ENCODE measurements at regions not wholly inside any gene's neighbourhood (a gene's known extent, or its start where the extent isn't known, plus 50 kb on each side); places are given as distances from the start of the nearest gene placed in this dataset.
"Not testable (repeated sequence)": the region's sequence is repeated elsewhere in the genome, so short reads cannot be mapped to it uniquely, and the experiment has no call there.

DNA sequence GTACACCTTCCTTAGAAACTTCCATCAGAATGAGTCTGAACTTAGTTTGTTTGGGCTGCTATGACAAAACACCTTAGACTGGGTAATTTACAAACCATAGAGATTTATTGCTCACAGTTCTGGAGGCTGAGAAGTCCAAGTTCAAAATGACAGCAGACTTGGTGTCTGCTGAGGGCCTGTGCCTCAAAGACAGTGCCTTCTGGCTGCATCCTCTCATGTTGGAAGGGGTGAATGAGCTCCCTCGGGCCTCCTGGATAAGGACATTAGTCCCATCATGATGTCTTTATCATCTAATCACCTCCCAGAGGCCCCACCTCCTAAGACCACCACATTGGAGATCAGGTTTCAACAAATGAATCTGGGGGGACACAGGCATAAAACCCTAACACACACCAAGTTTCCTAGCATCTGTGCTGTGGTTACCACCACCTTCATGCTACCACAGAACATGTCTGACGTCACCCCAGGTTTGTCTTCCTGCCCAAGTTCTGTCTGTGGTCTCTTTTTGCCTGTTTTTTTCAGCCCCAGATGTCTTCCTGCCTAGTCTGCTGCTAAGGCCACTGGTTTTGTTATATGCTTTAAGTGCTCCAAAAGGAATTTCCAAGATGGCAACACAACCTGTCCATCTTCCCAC lies 150.9 kb upstream of the COBL start:
- DNase-seq = no peak

DNA sequence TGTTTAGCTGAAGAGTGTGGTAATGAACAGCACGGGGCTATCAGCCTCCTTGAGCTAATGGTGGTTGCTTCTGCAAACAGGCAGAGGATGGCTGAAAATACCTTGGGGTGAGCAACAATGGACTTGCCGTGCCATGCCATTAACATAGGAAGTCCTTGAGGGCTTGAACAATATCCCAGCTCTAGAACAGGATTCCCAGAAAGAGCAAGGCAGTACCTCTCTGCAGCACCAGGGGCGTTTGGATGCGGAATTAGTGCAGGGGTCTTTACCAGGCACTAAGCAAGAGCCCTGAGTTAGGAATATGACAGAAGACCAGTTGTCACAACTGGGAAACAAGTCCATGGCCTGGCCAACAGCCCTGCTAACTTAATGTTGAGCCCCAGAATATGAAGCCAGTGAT lies 143.2 kb upstream of the COBL start:
- no peak for DNase-seq

DNA sequence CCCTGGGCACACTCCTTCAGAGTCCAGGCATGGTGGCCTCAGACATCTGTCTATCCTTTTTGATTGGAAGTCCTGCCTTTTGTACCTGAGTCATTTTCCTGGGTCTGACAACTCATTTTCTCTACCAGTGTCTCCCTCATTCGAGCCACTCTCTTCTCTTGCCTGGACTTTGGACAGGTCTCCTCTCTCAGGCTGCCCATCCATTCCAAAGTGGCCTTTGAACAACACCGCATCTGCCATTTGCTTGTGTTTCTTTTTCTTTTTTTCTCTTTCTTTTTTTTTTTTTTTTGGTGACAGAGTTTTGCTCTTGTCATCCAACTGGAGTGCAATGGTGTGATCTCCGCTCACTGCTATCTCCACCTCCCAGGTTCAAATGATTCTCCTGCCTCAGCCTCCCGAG lies 142.1 kb upstream of the COBL start:
- no peak for DNase-seq

DNA sequence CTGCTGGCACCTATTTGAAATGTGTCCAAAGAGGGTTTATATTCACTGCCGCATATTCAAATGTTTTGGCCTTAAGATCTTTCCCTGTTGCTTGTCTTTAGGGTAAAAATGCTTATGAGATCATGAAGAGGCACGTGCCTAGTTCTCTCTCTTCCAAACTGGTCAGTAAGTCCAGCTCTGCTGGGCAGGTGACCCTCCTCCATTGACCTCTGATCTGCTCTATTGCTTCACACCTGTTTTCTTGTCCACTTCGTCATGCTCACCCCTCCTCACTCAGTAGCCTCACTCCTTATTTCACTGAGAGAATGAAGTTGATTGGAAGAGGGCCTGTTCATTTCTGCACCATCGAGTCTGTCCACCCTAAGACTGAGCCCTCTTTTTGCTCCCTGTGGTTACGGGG lies 140.5 kb upstream of the COBL start:
- no peak for DNase-seq

DNA sequence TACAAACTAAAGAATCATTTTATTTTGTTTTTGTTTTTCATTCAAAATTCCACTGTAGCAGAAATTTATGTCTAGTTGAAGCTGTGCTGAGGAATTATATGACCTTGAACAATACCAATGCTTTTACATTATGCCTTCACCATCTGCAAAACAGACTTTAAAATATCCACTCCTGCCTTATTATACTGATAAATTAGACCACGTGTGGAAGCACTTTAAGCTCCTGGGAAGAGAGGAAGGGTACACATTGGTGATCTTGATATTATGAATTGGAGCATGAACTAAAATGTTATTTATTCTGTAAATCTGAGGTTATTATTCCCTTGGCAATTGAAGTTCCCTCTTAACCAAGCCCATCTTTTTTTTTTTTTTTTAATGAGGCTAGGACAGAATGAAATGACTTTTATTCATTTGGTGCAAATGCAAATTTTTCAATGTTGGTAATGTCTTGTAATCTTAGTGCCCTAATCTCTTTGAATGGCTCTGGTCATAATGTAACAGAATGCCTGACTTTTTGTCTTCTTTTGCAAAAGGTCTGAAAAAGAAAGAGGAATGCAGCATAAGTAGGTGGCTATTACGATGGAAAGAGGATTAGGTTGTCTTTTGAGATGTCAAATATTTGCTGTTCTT lies 139.9 kb upstream of the COBL start:
- no peak for DNase-seq

DNA sequence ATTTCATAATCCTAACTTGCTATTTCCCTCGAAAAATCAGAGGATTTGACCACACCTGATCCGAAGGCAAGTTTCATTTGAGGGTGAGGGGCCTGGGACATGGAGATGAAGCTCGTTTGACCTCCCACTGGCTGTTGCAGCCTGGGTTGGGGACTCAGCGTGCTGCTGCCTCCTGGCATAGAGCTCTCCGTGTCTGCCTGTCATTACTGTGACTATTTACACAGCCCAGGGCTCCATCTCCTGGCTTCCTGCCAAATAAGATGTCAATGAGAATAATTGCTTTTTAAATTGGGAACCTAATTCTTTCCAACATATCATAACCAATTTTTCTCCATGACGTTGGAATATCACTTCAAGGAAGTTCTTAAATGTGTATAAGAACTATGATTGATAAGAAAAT lies 139.3 kb upstream of the COBL start:
- no peak for DNase-seq

DNA sequence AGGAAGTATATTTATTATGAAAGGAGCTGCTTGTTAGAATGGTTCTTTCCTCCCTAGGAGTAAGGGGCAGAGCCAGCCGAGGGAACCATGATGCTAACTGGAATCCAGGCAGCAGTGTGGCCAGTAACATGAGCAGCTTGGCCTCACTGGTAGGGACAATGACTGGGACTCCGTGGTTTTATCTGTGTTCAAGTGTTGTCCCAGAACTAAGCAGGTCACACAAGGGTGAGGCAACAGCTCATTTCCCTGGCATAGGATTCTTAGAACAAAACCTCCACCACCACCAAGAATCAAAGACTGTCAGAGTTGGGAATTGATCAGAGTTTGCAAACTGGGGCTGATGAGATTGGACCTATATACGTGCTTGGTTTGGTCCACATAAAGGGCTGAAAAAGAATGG lies 138.9 kb upstream of the COBL start:
- DNase-seq = no peak

DNA sequence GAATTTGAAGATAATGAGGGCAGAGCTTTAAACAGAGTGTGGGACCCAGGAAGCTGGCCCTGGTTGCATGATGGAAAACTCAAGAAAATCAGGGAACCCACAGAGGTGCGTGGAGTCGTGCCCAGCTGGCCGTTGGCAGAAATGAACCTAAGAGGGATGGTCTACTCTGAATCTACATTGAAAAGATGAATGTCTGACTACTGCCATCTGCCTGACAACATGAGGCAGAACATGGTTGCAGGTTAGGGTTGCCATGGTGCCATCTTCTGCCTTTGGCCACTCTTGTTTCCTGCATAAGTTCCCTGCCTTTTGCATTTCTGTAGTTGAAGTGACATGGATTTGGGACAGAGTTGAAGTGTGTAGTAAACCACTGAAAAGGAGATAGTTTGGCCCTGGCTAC lies 138.5 kb upstream of the COBL start:
- DNase-seq = no peak

DNA sequence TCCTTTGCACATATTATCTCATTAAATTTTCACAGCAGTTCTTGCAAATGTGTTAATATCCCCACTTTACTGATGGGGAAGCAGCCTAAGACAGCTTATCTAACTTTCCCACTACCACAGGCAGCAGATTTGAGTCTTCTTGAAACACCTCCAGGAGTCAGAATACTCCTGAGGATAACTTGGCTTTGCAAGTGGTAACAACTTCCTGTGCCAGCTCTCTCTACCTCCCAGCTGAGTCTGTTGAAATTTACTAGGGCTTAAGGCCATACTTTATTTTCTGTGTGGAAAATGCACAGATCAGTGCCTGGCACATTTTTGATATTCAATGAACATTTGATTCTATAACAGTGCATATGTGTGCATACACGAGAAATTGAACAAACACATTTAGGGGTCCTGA lies 136.1 kb upstream of the COBL start:
- DNase-seq = no peak

DNA sequence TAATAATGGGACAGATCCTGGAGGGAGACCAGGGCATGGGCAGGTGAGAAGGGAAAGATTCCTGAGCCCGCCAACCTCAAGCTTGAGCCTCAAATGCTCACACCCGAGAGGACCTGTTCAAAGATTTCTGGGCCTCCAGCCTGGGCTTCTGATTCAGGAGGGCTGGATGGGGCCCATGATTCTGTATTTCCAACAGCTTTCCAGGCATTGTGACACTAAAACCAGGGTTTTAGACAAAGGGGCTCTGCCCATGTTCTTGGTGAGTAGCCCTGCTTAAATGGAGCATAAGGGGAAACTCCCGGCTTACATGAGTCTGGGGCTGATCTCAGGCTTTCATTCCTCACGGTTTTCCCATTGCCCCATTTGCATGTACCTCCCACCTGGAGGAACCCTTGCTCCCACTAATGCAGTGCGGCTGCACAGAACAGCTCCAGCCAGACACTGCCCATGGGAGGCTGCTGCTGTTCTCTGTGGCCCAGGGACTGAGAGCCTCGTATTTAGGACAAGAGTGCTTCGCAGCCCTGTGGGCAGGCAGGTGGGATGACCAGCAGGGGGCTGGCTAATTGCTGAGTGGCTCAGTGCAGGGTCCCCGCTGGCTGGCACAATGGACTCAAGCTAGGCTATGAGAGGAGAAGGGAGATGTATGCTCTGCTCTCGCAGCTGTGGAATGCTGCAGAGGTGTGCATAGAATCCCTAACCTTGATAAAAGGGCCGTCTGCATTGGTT lies 135.3 kb upstream of the COBL start:
- DNase-seq = no peak

DNA sequence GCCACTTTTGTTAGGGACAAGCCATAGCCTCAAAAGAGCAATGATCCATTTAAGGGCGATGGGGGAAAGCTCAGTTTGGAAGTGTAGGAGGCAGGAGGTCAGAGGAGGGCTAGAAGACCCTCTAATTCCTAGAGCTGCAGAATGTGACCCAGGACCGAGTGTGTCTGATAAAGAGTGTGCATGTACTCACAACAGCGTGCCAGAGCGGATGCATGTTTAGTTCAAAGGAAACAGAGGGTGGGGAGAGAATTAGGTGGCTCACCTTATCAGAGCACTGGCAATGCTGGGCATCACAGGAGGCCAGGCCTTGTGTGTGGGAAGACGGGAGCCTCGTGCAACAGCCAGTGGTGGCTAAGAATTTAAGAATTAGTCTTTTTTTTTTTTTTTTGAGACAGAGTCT lies 133.9 kb upstream of the COBL start:
- no peak for DNase-seq

DNA sequence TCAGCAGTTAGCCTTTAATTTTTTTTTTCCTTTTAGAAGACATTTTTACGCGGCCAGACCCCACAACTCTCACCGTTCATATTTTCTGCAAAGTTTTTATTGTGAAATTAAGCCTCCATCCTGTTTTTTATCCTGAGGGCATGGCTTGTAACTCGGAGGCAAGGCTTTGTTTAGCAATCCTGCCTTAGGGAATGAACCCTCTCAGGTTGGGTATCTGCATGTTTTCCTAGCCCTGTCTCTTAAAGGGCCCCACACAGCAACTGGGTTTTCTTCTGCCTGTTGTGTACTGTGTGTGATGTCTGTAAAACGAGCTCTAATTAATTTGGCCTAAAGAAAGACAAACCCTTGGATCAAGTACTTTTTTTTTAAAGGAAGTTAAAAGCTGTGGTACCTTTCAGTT lies 130.2 kb upstream of the COBL start:
- no peak for DNase-seq

DNA sequence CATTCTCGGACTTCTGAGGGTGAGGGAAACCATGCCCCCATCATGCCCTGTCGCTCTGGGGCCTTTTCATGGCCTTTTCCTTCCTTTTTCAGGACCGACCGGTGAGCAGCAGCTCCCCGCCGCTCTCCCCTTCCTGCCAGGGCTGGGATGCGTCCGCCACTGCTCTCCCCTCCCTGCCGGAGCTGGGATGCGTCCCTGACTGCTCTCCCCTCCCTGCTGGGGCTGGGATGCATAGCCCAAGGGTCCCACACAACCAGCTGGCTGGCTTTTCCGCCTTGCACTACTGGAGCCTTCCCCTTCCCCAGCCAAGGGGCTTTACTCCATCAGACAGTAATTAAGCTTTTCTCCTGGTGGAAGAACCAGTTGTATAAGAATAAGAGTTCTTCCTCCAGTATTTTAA lies 129.7 kb upstream of the COBL start:
- no peak for DNase-seq

DNA sequence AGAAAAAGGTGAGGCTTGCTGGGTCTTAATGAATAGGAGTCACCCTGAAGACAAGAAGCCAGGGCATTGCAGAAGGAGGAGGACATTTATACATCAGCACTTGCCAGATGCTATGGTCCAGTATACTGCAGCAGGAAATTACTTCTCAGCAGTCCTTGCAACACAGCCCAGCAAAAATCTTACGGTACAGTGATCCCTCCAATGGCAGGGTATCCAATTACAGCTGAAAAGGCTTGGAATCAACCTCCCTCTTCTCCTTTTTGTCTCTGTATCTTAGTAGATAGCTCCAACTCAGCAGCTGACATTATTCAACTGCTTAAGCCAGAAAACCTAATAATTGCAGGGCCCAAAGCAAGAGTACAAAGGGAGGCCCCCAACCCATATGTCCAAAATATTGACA lies 128.3 kb upstream of the COBL start:
- DNase-seq = no peak

DNA sequence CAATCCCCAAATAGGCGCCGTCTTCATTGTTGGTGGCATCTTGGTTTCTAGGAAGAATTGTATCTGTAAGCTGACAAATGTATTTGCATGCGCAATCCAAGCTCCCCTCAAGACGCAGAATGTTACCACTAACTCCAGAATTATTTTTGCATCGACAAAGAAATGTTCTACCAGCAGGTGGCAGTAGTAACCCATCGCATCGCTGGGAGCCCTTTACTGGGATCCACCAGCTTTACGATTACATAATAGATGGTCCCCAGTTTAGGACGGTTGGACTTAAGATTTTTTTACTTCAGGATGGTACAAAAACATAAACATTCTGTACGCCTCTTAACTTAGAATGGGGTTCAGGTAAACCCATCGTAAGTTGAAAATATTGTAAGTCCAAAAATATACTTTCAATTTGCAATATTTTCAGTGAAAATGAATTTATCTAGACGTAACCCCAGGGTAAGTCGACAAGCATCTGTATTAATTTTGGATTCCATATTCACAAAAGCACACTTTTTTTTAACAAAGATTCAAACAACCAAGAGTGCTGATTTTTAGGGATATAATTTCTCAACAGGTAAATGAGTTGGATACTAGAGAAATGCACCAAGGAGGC lies 114.0 kb upstream of the COBL start:
- peak; percentile 16 for DNase-seq

DNA sequence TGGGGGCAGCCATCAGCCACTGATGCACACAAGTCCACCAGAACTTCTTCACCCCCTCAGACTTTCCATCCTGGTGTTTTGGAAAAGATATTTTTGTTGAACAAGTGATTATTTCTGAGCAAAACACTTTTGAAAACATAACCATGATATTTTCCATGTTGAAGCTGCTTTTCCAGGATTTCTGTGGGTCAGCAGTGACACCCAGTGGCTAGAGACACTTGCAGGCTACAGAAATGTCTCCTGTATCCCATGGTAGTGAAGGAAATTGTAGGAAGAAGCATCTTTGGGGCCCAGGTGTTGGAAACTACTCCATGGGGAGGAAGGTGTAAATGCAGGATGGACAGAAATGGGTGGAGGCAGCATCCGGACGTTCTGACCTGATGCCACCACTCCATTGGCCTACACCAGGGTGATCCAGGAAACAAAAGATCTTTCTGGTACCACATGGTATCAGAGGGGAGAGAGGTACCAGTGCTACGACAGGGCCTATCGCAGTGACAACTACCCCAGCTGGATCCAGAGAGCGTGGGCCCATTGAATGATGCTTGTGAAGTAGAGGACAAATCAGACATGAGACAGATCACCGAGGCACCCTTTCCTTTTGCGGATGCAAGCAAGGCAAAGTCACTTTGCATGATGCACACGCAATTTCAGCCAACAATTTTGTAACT lies 111.7 kb upstream of the COBL start:
- no peak for DNase-seq

DNA sequence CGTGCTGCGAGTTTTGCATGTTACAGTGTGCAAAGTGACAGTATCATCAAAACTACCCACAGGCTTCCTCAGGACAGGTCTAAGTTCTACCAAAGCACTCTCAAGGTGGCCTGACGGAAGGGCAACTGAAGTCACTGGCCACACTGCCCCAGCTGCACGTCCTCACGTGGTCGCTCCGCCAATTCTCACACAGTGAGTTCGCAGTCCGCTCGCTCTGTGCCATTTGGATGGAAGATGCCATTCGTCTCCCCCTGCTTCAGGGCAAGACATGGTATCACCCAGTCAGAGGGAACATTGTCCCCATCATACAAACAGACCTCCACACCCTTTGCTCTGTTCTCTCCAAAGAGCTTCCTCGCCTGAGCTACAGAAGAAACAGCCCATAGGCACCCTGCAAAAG lies 109.6 kb upstream of the COBL start:
- DNase-seq = no peak

DNA sequence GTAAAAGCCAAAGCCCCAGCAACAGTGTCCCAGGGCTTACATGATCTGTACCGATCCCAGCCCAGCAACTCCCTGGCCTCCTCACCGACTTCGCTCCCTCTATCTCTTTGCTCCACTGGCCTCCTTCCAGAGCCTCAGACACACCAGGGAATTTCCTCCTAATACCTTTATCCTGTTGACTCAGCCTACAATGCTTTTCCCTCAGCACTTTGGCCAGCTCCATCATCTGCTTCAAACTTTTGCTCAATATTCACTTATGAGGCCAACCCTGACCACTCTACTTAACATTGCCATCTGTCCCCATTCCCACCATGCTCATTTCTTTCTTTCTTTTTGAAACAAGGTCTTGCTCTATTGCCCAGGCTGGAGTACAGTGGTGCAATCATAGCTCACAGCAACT lies 93.3 kb upstream of the COBL start:
- DNase-seq = not testable (repeated sequence)

DNA sequence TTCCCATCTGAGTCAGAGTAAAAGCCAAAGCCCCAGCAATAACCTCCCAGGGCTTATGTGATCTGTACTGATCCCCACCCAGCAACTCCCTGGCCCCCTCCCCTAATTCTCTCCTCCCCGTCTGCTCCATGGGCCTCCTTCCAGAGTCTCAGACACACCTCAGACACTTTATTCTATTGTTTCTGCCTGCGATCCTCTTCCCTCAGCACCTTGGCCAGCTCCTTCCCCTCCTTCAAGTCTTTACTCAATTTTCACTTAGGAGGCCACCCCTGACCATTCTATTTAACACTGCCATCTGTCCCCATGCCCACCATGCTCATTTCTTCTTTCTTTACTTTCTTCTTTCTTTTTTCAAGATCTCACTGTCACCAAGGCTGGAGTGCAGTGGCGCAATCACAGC lies 81.0 kb upstream of the COBL start:
- DNase-seq = not testable (repeated sequence)

DNA sequence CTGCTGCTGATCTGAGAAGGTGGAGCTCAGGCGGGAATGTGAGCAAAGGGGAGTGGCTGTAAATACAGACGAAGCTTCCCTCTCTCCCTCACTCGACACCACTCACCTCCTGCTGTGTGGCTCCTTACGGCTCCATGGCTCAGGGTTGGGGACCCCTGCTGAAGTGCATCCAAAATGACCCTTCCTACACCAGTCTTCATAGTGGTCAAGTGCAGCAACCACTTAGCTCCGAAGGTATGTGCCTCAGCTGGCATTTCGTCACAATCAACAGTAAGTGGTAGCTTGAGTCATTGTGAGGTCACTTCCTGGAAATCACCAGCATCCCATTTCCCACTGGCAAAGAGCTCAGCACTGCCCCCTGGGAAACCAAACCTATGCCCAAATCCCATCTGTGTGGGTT lies 76.4 kb upstream of the COBL start:
- not testable (repeated sequence) for DNase-seq

DNA sequence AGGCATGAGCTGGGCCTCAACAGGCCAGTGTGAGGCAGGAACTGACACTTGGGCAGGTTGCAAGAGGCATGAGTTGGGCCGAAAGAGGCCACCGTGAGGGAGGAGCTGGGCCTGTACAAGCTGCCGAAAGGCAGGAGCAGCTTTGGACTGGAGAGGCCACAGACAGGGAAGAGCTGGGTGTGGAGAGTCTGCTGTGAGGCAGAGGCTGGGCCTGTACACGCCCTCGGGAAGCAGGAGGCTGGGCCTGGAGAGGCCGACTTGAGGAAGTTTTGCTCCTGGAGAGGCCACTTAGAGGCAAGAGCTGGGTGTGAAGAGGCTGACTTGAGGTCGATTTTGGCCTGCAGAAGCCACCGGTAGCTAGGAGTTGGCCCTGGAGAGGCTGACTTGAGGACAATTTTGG lies 73.3 kb upstream of the COBL start:
- not testable (repeated sequence) for DNase-seq

DNA sequence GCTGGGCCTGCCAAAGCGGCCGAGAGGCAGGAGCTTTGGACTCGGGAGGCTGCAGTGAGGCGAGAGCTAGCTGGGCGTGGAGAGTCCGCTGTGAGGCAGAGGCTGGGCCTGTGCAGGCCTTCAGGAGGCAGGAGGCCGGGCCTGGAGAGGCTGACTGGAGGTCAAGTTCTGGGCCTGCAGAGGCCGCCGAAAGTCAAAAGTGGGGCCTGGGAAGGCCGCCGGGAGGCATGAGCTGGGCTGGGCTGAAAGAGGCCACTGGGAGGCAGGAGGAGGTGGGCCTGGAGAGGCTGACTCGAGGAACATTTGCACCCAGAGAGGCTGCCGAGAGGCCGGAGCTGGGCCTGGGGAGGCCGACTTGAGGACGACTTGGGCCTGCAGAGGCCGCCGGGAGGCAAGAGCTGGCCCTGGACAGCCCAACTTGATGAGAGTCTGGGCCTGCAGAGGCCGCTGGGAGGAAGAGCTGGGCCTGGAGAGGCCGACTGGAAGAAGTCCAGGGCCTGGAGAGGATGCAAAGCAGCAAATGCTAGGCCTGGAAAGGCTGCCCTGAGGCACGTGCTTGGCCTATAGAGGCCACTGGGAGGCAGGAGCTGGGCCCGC lies 72.7 kb upstream of the COBL start:
- not testable (repeated sequence) for DNase-seq

DNA sequence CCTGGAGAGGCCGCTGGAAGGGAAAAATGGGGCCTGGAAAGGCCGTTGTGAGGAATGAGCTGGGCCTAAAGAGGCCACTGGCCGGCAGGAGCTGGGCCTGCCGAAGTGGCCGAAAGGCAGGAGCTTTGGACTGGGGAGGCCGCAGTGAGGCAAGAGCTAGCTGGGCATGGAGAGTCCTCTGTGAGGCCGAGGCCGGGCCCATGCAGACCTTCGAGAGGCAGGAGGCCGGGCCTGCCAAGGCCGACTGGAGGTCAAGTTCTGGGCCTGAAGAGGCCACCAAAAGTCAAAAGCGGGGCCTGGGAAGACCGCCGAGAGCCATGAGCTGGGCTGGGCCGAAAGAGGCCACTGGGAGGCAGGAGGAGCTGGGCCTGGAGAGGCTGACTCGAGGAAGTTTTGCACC lies 71.6 kb upstream of the COBL start:
- DNase-seq = not testable (repeated sequence)

Data from AML-193 (cell line).